ENCODE measurements at regions not wholly inside any gene's neighbourhood (a gene's known extent, or its start where the extent isn't known, plus 50 kb on each side); places are given as distances from the start of the nearest gene placed in this dataset.

DNA sequence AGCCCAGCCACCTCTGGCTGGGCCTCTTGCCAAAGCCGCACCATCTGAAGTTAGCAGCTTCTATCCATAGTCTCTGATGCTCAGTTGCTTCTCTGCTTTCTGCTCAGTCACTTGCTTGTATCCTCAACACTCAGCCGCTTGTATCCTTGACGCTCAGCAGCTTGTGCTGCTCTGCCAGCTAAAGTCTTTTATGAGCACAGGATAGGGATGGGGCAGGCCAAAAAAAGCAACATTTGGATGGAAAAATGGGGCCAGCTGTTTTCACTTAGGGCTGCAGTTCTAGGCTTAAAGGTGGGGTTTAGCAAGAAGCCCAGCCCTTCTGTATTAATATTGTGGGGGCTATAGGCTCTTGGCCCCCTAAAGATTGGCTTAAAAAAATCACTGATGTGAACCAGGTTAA, 739.4 kb downstream of the CDH8 start:
- no peak for TF ChIP-seq EP300 (IDR thresholded peaks at IDR 0.05)
- H3K36me3 ChIP-seq, result no peaks in the 10 kb centered on the region
- H3K27me3 ChIP-seq, result no peaks in the 10 kb centered on the region
- H3K9me3 ChIP-seq, result no peaks in the 10 kb centered on the region
- intact Hi-C loops (cut with DNase I; ENCODE audit: low total_unique reads), result no loop called here
- no peak overlapping the region for H3K4me3 ChIP-seq
- WGBS, 5 donors, result 73 to 91% (median 85%) methylated on average over 3 of the region's 3 CpGs
- H3K27ac ChIP-seq, result no peak overlapping the region
- no peaks in the 10 kb centered on the region for H3K4me1 ChIP-seq
- DNase-seq, result peak in 1 of 2 donors; percentile 2

DNA sequence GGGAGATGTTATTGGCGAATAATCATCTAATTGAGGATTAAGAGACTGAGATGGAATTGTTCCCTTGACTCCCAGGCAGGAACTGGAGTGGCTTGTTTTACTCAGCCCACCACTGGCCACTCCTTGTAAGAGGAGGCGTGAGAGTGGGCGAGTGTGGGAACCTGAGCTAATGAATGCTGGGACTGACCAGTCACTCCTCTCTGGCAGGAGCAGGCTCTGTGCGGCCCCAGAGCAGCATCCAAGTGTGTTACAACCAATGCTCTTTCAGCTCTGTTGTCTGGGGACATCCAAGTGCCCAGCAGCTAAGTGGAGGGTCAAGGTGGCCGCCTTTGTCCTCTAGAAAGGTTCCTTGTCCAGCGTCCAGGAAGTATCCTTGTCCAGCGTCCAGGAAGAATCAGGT, 739.9 kb downstream of the CDH8 start:
- Histone ChIP-seq H3K9me3 (no peaks in the 10 kb centered on the region), H3K4me1 (no peaks in the 10 kb centered on the region), H3K27ac (no peak overlapping the region), H3K36me3 (no peaks in the 10 kb centered on the region), H3K27me3 (no peaks in the 10 kb centered on the region), H3K4me3 (no peak overlapping the region)
- TF ChIP-seq POLR2A (IDR thresholded peaks at IDR 0.05), result no peak
- intact Hi-C loops (cut with DNase I; ENCODE audit: low total_unique reads), result no loop called here
- DNase-seq, result no peak
- WGBS, 5 donors, result 77 to 88% (median 81%) methylated on average over 7 of the region's 7 CpGs

DNA sequence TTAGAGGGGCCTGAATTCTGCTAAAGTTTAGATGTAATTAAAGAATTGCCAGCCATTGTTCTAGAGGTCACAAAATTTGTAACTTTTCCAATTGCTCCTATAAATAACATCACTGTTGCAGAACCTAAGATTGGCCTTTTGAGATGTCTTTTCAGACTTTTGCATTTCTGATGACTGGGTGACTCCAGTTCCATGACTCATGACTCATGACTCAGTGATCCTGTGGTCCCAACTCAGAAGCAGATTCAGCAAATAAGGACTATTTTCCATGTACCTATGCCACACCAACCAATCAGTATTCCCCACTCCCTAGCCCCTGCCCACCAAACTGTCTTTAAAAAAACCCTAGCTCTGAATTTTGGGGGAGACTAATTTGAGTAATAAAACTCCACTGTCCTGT, 740.9 kb downstream of the CDH8 start:
- TF ChIP-seq POLR2A (IDR thresholded peaks at IDR 0.05) (no peak), POLR2AphosphoS5 (IDR thresholded peaks at IDR 0.05) (no peak), EP300 (IDR thresholded peaks at IDR 0.05) (no peak)
- TF ChIP-seq, protein P1, sequence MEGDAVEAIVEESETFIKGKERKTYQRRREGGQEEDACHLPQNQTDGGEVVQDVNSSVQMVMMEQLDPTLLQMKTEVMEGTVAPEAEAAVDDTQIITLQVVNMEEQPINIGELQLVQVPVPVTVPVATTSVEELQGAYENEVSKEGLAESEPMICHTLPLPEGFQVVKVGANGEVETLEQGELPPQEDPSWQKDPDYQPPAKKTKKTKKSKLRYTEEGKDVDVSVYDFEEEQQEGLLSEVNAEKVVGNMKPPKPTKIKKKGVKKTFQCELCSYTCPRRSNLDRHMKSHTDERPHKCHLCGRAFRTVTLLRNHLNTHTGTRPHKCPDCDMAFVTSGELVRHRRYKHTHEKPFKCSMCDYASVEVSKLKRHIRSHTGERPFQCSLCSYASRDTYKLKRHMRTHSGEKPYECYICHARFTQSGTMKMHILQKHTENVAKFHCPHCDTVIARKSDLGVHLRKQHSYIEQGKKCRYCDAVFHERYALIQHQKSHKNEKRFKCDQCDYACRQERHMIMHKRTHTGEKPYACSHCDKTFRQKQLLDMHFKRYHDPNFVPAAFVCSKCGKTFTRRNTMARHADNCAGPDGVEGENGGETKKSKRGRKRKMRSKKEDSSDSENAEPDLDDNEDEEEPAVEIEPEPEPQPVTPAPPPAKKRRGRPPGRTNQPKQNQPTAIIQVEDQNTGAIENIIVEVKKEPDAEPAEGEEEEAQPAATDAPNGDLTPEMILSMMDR (IDR thresholded peaks at IDR 0.05), result no peak

DNA sequence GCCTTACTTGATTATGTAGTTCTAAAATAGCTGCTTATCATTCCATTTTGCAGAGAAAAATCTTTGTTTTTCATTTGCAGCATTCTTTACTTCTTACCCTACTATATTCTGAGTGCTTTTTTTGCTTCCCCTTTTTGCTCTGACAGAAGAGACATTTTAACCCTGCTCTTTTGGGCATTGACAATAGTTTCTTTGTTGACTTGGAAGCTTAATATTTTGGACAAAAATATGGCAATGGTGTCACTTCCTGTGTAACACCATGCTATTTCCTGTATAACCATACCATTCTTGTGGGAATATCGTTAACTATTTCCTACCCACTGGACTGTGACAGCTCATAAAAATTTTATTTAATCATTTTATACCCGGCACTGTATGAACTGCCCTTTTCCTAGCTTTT, 747.1 kb downstream of the CDH8 start:
- intact Hi-C loops (cut with DNase I; ENCODE audit: low total_unique reads), result no loop called here
- H3K27me3 ChIP-seq, result no peaks in the 10 kb centered on the region
- WGBS, 5 donors, result 49 to 62% (median 55%) methylated on average over 2 of the region's 2 CpGs

More for the DNA sequence above, 740.9 kb downstream of the CDH8 start:
- Histone ChIP-seq H3K9me3 (no peaks in the 10 kb centered on the region), H3K36me3 (no peaks in the 10 kb centered on the region), H3K4me3 (no peak overlapping the region), H3K27me3 (no peaks in the 10 kb centered on the region), H3K27ac (no peak overlapping the region), H3K4me1 (no peaks in the 10 kb centered on the region)
- intact Hi-C loops (cut with DNase I; ENCODE audit: low total_unique reads), result no loop called here
- DNase-seq, result no peak

DNA sequence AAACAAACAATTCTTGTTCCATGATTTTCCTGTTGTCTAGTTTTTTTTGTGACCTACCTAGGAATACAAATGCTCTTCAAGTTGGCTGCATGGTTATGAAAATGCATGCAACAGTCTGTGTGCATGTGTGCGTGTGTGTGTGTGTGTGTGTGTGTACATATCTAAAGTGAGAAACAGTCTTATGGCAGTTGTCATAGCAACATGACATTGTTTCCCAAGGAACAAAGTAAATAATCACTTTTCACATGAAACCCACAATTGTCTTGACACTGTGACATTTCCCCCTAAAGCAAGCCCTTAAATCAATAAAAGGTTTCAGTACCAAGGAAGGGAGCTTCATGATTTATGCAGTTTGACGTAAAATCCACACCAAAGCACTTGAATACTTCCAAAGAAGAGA, 758.4 kb downstream of the CDH8 start:
- intact Hi-C loops (cut with DNase I; ENCODE audit: low total_unique reads), result no loop called here
- Histone ChIP-seq H3K27me3 (no peaks in the 10 kb centered on the region), H3K4me1 (no peaks in the 10 kb centered on the region), H3K9me3 (peaks cover 0 to 7% (median 2%) of the 10 kb centered on the region in 4 donors), H3K4me3 (no peak overlapping the region), H3K27ac (no peak overlapping the region), H3K36me3 (no peaks in the 10 kb centered on the region)
- 32 to 51% (median 44%) methylated on average over 2 of the region's 2 CpGs for WGBS, 5 donors
- TF ChIP-seq POLR2A (IDR thresholded peaks at IDR 0.05) (no peak), EP300 (IDR thresholded peaks at IDR 0.05) (no peak), POLR2AphosphoS5 (IDR thresholded peaks at IDR 0.05) (no peak)
- TF ChIP-seq, protein P1 (IDR thresholded peaks at IDR 0.05), result no peak
- DNase-seq, result no peak

More for the DNA sequence above, 747.1 kb downstream of the CDH8 start:
- Histone ChIP-seq H3K4me3 (no peak overlapping the region), H3K36me3 (no peaks in the 10 kb centered on the region), H3K9me3 (peaks cover 0 to 11% (median 0%) of the 10 kb centered on the region in 4 donors), H3K4me1 (no peaks in the 10 kb centered on the region), H3K27ac (no peak overlapping the region)
- DNase-seq, result no peak
- TF ChIP-seq EP300 (IDR thresholded peaks at IDR 0.05) (no peak), POLR2AphosphoS5 (IDR thresholded peaks at IDR 0.05) (no peak), POLR2A (IDR thresholded peaks at IDR 0.05) (no peak)
- TF ChIP-seq, protein P1 (IDR thresholded peaks at IDR 0.05), result no peak

Measured in stomach (tissue), 8 donors.